OCI-LY7 (cell line): ENCODE measurements at regions not wholly inside any gene's neighbourhood (a gene's known extent, or its start where the extent isn't known, plus 50 kb on each side); places are given as distances from the start of the nearest gene placed in this dataset.

Experiments
- EZH2phosphoT487 ChIP-seq: fragments of 200-600 bp; sonication (generic); IDR thresholded peaks from 2 replicates; pipeline ENCODE4 v1.6.1; 2018; ENCODE audit warnings: low read depth, borderline replicate concordance, mild to moderate bottlenecking, mixed run types, antibody characterized with exemption, low read length, moderate library complexity, mixed read lengths
- TF ChIP-seq, protein P1 (sequence below): fragments of 200-600 bp; sonication (generic); conservative IDR thresholded peaks from 2 replicates; pipeline ENCODE4 v1.5.1; 2014; ENCODE audit warnings: mild to moderate bottlenecking, antibody characterized with exemption, low read length, moderate library complexity, mixed read lengths

DNA sequence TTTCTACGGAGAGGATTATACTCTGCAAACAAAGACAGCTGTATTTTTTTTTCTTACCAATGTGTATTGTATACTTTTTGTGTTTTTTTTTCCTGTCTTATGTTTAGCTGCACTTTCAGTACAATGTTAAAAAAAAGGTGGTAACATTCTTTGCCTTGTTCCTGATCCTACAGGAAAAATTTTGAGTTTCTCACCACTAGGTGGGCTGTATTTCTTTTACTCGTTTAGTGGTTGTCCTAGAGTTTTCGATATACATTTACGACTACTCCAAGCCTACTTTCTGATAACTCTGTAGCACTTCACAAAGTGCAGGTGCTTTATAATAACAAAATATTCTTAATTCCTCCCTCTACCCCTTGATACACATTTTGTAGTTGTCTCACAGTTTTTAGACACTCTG is 652.2 kb downstream of the UQCRFS1 start:
- TF ChIP-seq, protein P1, sequence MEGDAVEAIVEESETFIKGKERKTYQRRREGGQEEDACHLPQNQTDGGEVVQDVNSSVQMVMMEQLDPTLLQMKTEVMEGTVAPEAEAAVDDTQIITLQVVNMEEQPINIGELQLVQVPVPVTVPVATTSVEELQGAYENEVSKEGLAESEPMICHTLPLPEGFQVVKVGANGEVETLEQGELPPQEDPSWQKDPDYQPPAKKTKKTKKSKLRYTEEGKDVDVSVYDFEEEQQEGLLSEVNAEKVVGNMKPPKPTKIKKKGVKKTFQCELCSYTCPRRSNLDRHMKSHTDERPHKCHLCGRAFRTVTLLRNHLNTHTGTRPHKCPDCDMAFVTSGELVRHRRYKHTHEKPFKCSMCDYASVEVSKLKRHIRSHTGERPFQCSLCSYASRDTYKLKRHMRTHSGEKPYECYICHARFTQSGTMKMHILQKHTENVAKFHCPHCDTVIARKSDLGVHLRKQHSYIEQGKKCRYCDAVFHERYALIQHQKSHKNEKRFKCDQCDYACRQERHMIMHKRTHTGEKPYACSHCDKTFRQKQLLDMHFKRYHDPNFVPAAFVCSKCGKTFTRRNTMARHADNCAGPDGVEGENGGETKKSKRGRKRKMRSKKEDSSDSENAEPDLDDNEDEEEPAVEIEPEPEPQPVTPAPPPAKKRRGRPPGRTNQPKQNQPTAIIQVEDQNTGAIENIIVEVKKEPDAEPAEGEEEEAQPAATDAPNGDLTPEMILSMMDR = 0 out of 2 replicates have a peak, but pooled peaks have one; percentile 31
- TF ChIP-seq EZH2phosphoT487 = no peak
